IMR-90 (cell line): ENCODE measurements at regions not wholly inside any gene's neighbourhood (a gene's known extent, or its start where the extent isn't known, plus 50 kb on each side); places are given as distances from the start of the nearest gene placed in this dataset.

ENCODE experiments used
- ATAC-seq: fragments of 200-7000 bp; cut with Tn5 transposase; 2 replicates; pipeline ENCODE4 v1.9.1; 2020; ENCODE audit warnings: low read depth, mild to moderate bottlenecking, moderate library complexity
- BruUV-seq: library from RNA; stranded (reverse); fragments of 400-500 nt; replicated peaks from 2 replicates; lab custom pipeline; 2021; lab: Mats Ljungman, UMichigan
- CTCF ChIA-PET: fragments of 300-600 bp; formaldehyde crosslinking; extraction: SDS; loops from one replicate; lab custom pipeline; 2021; ENCODE audit warnings: antibody characterized with exemption; lab: Yijun Ruan, JAX
- POLR2A ChIA-PET: fragments of 300-600 bp; sonication (Branson Sonifier 250); formaldehyde crosslinking; loops from one replicate; lab custom pipeline; 2022; ENCODE audit warnings: antibody characterized with exemption; ENCODE audit not compliant: unreplicated experiment; lab: Charles Lee
- DNase-seq: peaks from one replicate; pipeline ENCODE4 v3.0.0; 2013
- H2AFZ ChIP-seq: replicated peaks from 2 replicates; pipeline ENCODE3; 2013; ENCODE audit warnings: low read length, mild to moderate bottlenecking; ENCODE audit not compliant: poor library complexity
- H2AK5ac ChIP-seq: 2 replicates; pipeline ENCODE4 v1.6.1; 2013; ENCODE audit warnings: low read depth, low read length, inconsistent platforms
- H2AK9ac ChIP-seq: replicated peaks from 2 replicates; pipeline ENCODE3; 2013; ENCODE audit warnings: mild to moderate bottlenecking, low read depth, low read length, moderate library complexity; ENCODE audit not compliant: poor library complexity
- H2BK120ac ChIP-seq: 2 replicates; pipeline ENCODE4 v1.6.1; 2013; ENCODE audit warnings: low read depth, low read length, inconsistent platforms
- H2BK15ac ChIP-seq: 3 replicates; pipeline ENCODE4 v1.6.1; 2013; ENCODE audit warnings: low read depth, low read length, inconsistent platforms
- H2BK20ac ChIP-seq: 2 replicates; pipeline ENCODE4 v1.6.1; 2013; ENCODE audit warnings: low read depth, mild to moderate bottlenecking, inconsistent platforms, low read length, moderate library complexity
- H2BK5ac ChIP-seq: 2 replicates; pipeline ENCODE4 v1.6.1; 2013; ENCODE audit warnings: mild to moderate bottlenecking, low read depth, low read length, inconsistent platforms; ENCODE audit not compliant: poor library complexity, severe bottlenecking
- H3K14ac ChIP-seq: replicated peaks from 2 replicates; pipeline ENCODE4 v1.6.1; 2013; ENCODE audit warnings: low read depth, low read length, inconsistent platforms
- H3K18ac ChIP-seq: 2 replicates; pipeline ENCODE4 v1.6.1; 2013; ENCODE audit warnings: low read depth, low read length, control low read depth
- H3K23ac ChIP-seq: 2 replicates; pipeline ENCODE4 v1.6.1; 2013; ENCODE audit warnings: low read depth, low read length, inconsistent platforms
- H3K27ac ChIP-seq: 2 replicates; pipeline ENCODE4 v1.5.1; 2013; ENCODE audit warnings: mild to moderate bottlenecking, control low read depth, low read length; ENCODE audit not compliant: insufficient read depth
- H3K27me3 ChIP-seq: 2 replicates; pipeline ENCODE4 v1.6.1; 2013; ENCODE audit warnings: low read length; ENCODE audit not compliant: control insufficient read depth, insufficient read depth
- H3K36me3 ChIP-seq: 2 replicates; pipeline ENCODE4 v1.6.1; 2013; ENCODE audit warnings: low read length, mixed read lengths; ENCODE audit not compliant: control insufficient read depth, insufficient read depth
- H3K4ac ChIP-seq: 2 replicates; pipeline ENCODE4 v1.6.1; 2013; ENCODE audit warnings: low read depth, low read length, inconsistent platforms
- H3K4me1 ChIP-seq: 2 replicates; pipeline ENCODE4 v1.6.1; 2013; ENCODE audit warnings: low read length, mixed read lengths; ENCODE audit not compliant: control insufficient read depth, insufficient read depth
- H3K4me2 ChIP-seq: 2 replicates; pipeline ENCODE4 v1.6.1; 2013; ENCODE audit warnings: low read depth, mild to moderate bottlenecking, control low read depth, low read length, moderate library complexity
- H3K4me3 ChIP-seq: 2 replicates; pipeline ENCODE4 v1.5.1; 2013; ENCODE audit warnings: low read depth, mild to moderate bottlenecking, control low read depth, low read length, moderate library complexity; ENCODE audit not compliant: insufficient read depth
- H3K56ac ChIP-seq: 2 replicates; pipeline ENCODE4 v1.6.1; 2013; ENCODE audit warnings: low read length, inconsistent platforms; ENCODE audit not compliant: insufficient read depth; ENCODE audit errors: extremely low read depth
- H3K79me1 ChIP-seq, 2 experiments: 2 replicates each; pipeline ENCODE4 v1.6.1; 2013; ENCODE audit warnings: low read length in 2 of 2, inconsistent platforms in 1 of 2, low read depth in 1 of 2
- H3K9ac ChIP-seq: 2 replicates; pipeline ENCODE4 v1.6.1; 2013; ENCODE audit warnings: low read depth, low read length, control low read depth
- H3K9me1 ChIP-seq: 2 replicates; pipeline ENCODE4 v1.6.1; 2013; ENCODE audit warnings: low read length, inconsistent platforms; ENCODE audit not compliant: insufficient read depth
- H3K9me3 ChIP-seq: 2 replicates; pipeline ENCODE4 v1.6.1; 2013; ENCODE audit warnings: low read length; ENCODE audit not compliant: control insufficient read depth, insufficient read depth
- H4K20me1 ChIP-seq: 2 replicates; pipeline ENCODE4 v1.6.1; 2013; ENCODE audit warnings: low read length, inconsistent platforms; ENCODE audit not compliant: insufficient read depth
- H4K5ac ChIP-seq: 2 replicates; pipeline ENCODE4 v1.6.1; 2013; ENCODE audit warnings: mild to moderate bottlenecking, low read depth, low read length, control low read depth
- H4K8ac ChIP-seq, 2 experiments: 2 replicates each; pipeline ENCODE4 v1.6.1; 2013; ENCODE audit warnings: low read depth in 2 of 2, low read length in 2 of 2, control low read depth in 1 of 2, inconsistent platforms in 1 of 2
- H4K91ac ChIP-seq: 2 replicates; pipeline ENCODE4 v1.6.1; 2013; ENCODE audit warnings: low read depth, low read length, inconsistent platforms; ENCODE audit not compliant: insufficient read depth
- ELK1 ChIP-seq: fragments of 150-350 bp; IDR thresholded peaks from 2 replicates; pipeline ENCODE4 v1.6.1; 2016; ENCODE audit warnings: low read depth, mild to moderate bottlenecking, low read length, moderate library complexity, borderline replicate concordance
- FOS ChIP-seq: fragments of 150-350 bp; IDR thresholded peaks from 2 replicates; pipeline ENCODE4 v1.6.1; 2016; ENCODE audit warnings: low read depth, low read length
- MAZ ChIP-seq: IDR thresholded peaks from 2 replicates; pipeline ENCODE4 v1.6.1; 2012; ENCODE audit warnings: low read depth, mild to moderate bottlenecking, low read length, improper control_type of control experiment, moderate library complexity, borderline replicate concordance
- RCOR1 ChIP-seq: IDR thresholded peaks from 2 replicates; pipeline ENCODE4 v1.6.1; 2012; ENCODE audit warnings: mild to moderate bottlenecking, low read length, improper control_type of control experiment; ENCODE audit not compliant: insufficient replicate concordance
- RFX5 ChIP-seq: IDR thresholded peaks from 2 replicates; pipeline ENCODE4 v1.8.0; 2012; ENCODE audit warnings: low read depth, mild to moderate bottlenecking, low read length, moderate library complexity
- SMC3 ChIP-seq: fragments of 150-350 bp; IDR thresholded peaks from 2 replicates; pipeline ENCODE4 v1.6.1; 2016; ENCODE audit warnings: low read depth, mild to moderate bottlenecking, antibody characterized with exemption, low read length, moderate library complexity
- USF2 ChIP-seq: fragments of 150-350 bp; IDR thresholded peaks from 2 replicates; pipeline ENCODE4 v1.6.1; 2017; ENCODE audit warnings: mild to moderate bottlenecking, antibody characterized with exemption, low read length, low read depth
- WGBS, 2 experiments: methylation state at CpG; one replicate each; pipeline versions ENCODE4 v1.1.5 to v1.1.7; 2013; ENCODE audit warnings: missing lambda C conversion rate in 2 of 2; ENCODE audit not compliant: insufficient read length in 1 of 2; ENCODE audit errors: extremely low coverage in 2 of 2; 5-methylcytosine and 5-hydroxymethylcytosine counted together
- dilution Hi-C: fragments of 300-500 bp; cut with HindIII; formaldehyde crosslinking; loops from one replicate; pipeline ENCODE4 v1.14.3; 2018; ENCODE audit warnings: low sequenced_read_pairs; ENCODE audit not compliant: unreplicated experiment
- in situ Hi-C: fragments of 300-500 bp; cut with MboI; formaldehyde crosslinking; loops from 3 replicates; pipeline ENCODE4 v1.14.3; 2019; ENCODE audit warnings: low sequenced_read_pairs, inconsistent platforms, mixed read lengths
- intact Hi-C: fragments of 100-400 bp; cut with micrococcal nuclease; formaldehyde crosslinking; loops from 2 replicates; pipeline ENCODE4 v1.10.0; 2022
- TF ChIP-seq, protein P1 (sequence below): conservative IDR thresholded peaks from 2 replicates; pipeline ENCODE4 v1.5.1; 2012; ENCODE audit warnings: mild to moderate bottlenecking, low read depth, low read length, improper control_type of control experiment

DNA sequence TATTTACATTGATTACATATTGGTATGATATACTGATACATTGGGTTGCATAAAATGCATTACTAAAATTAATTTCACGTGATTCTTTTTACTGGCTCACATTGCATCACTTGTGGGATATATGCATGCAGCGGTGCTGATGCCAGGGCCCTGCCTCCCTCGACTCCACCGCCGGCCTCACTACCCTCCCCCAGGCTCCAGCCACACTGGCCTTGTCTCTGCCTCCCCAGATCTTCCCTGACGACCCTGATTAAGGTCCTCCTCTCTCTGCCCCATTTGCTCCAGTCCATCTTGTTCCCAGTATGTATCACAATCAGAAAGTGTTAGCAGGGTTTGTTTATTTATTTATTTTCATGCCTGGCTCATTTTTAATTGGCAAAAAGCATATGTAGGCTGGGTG lies 306.8 kb downstream of the FOXL1 start:
- no peak overlapping the region for H3K4ac ChIP-seq
- no peak overlapping the region for H3K18ac ChIP-seq
- BruUV-seq: no TSS peak
- H2AFZ ChIP-seq: no peak overlapping the region
- ChIA-PET CTCF (no interaction called here), POLR2A (no interaction called here)
- no peaks in the 10 kb centered on the region for H3K79me1 ChIP-seq
- no peak overlapping the region for H3K14ac ChIP-seq
- DNase-seq: no peak
- no peak overlapping the region for H3K4me2 ChIP-seq
- peaks cover 4% of the 10 kb centered on the region; the same call in 1 of the 2 replicates for H3K27me3 ChIP-seq
- H3K56ac ChIP-seq: no peak overlapping the region
- intact Hi-C loops (no loop called here), dilution Hi-C loops (no loop called here), in situ Hi-C loops (no loop called here)
- H3K9me3 ChIP-seq: no peaks in the 10 kb centered on the region
- H4K5ac ChIP-seq: no peak overlapping the region
- no peak overlapping the region for H2BK120ac ChIP-seq
- no peak overlapping the region for H2AK5ac ChIP-seq
- no peak overlapping the region for H2AK9ac ChIP-seq
- H4K8ac ChIP-seq: no peak overlapping the region
- no peak overlapping the region for H2BK20ac ChIP-seq
- no peaks in the 10 kb centered on the region for H3K9me1 ChIP-seq
- H3K23ac ChIP-seq: no peak overlapping the region
- no peak overlapping the region for H3K9ac ChIP-seq
- no peak overlapping the region for H4K91ac ChIP-seq
- no peaks in the 10 kb centered on the region for H4K20me1 ChIP-seq
- H3K4me1 ChIP-seq: peaks cover 5% of the 10 kb centered on the region
- H2BK15ac ChIP-seq: no peak overlapping the region
- no peak overlapping the region for H3K4me3 ChIP-seq
- no peak for ATAC-seq
- H3K36me3 ChIP-seq: no peaks in the 10 kb centered on the region
- no CpG with 5 or more reads among the region's 6 CpGs for WGBS, 2 experiments
- H3K27ac ChIP-seq: no peak overlapping the region
- TF ChIP-seq RCOR1 (no peak), ELK1 (no peak), FOS (no peak), MAZ (no peak), SMC3 (no peak), RFX5 (no peak), USF2 (no peak)
- TF ChIP-seq, protein P1, sequence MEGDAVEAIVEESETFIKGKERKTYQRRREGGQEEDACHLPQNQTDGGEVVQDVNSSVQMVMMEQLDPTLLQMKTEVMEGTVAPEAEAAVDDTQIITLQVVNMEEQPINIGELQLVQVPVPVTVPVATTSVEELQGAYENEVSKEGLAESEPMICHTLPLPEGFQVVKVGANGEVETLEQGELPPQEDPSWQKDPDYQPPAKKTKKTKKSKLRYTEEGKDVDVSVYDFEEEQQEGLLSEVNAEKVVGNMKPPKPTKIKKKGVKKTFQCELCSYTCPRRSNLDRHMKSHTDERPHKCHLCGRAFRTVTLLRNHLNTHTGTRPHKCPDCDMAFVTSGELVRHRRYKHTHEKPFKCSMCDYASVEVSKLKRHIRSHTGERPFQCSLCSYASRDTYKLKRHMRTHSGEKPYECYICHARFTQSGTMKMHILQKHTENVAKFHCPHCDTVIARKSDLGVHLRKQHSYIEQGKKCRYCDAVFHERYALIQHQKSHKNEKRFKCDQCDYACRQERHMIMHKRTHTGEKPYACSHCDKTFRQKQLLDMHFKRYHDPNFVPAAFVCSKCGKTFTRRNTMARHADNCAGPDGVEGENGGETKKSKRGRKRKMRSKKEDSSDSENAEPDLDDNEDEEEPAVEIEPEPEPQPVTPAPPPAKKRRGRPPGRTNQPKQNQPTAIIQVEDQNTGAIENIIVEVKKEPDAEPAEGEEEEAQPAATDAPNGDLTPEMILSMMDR: no peak
- H2BK5ac ChIP-seq: no peak overlapping the region
